GM12872 (cell line): ENCODE measurements at regions not wholly inside any gene's neighbourhood (a gene's known extent, or its start where the extent isn't known, plus 50 kb on each side); places are given as distances from the start of the nearest gene placed in this dataset.

Source experiments
- TF ChIP-seq, protein P1 (sequence below): IDR thresholded peaks from 3 replicates; pipeline ENCODE4 v1.5.1; 2011; ENCODE audit warnings: low read depth, mild to moderate bottlenecking, low read length, moderate library complexity; ENCODE audit not compliant: insufficient read depth

DNA sequence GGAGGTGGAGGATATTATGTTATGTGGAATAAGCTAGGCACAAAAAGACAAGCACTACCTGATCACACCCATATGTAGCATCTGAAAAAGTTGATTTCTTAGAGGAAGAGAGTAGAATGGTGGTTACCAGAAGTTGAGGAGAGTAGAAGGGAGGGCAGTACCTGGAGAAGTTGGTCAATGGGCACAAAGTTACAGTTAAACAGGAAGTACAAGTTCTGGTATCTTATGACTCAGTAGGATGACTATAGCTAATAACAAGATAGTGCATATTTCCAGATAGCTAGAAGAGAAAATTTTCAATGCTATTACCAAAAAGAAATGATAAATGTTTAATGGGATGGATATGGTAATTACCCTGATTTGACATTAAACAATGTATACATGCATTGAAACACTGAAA lies 686.7 kb downstream of the ISL1 start:
- TF ChIP-seq, protein P1, sequence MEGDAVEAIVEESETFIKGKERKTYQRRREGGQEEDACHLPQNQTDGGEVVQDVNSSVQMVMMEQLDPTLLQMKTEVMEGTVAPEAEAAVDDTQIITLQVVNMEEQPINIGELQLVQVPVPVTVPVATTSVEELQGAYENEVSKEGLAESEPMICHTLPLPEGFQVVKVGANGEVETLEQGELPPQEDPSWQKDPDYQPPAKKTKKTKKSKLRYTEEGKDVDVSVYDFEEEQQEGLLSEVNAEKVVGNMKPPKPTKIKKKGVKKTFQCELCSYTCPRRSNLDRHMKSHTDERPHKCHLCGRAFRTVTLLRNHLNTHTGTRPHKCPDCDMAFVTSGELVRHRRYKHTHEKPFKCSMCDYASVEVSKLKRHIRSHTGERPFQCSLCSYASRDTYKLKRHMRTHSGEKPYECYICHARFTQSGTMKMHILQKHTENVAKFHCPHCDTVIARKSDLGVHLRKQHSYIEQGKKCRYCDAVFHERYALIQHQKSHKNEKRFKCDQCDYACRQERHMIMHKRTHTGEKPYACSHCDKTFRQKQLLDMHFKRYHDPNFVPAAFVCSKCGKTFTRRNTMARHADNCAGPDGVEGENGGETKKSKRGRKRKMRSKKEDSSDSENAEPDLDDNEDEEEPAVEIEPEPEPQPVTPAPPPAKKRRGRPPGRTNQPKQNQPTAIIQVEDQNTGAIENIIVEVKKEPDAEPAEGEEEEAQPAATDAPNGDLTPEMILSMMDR = no peak

DNA sequence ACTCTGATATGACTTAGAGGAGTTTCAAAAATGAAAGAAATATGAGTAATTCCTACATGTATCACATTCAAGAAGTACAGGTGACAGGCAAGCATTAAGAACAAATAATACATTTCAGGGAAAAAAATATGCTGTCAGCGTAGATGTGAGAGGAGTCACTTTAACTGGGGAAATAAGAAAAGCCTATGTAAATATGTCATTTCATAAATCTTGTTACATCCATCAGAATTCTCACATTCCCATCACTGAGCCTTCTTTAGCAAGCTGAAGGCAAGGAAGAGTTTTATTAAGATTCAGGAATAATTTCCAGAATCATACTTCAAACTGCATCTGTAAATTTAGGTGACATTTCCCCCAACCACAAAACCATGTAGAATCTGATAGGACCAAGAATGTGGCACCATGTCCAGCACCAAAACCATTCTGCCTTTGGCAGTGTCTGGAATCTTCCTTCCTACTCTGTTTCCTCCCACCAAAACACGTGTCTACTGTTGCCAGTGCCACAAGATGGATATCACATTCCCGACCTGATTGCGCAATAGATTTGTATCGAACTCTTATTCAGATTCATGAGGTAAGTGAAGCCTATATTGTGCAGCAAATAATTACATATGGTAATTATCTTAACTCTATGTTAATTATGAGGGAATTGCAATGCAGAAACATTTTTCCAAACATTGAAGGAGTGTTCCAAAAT lies 690.9 kb downstream of the ISL1 start:
- TF ChIP-seq, protein P1 = no peak

DNA sequence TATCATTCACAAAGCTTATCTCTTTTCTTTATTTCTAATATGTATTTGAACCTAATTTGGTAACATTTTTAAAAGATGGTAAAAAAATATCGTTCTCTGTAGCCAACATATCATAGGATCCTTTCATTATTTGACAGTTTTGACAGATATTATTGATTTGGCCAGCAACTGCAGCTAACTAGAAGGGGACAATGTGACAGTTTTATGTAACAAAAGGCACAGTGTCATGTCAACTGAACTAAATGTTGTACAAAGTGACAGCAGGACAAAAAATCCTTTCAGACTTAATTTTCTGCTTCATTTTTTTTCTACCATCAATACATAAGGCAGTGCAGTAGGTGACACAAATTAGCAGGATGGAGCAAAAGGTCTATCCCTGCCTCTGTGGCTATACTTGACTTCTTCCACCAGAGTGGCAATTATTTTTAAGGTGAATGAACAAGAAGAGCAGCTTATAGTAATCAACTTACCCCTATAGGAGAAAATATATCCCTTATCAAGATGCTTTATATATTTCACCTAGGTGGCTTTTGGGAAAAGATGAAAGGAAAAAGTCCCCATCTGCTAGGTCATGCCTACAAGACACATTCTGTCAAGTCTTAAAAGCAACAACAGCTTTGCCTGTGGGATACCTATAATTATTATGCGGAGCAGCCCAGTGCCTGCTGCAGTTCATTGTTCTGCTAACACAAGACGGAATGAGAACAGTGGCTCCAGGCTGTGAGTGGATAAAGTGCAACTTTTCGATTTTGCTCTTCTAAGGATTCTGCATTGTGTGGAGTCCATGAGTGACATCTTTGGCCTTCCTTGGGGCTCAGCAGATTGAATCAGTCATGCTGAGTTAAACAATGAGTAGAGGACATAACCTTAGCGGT lies 694.9 kb downstream of the ISL1 start:
- TF ChIP-seq, protein P1 = no peak

DNA sequence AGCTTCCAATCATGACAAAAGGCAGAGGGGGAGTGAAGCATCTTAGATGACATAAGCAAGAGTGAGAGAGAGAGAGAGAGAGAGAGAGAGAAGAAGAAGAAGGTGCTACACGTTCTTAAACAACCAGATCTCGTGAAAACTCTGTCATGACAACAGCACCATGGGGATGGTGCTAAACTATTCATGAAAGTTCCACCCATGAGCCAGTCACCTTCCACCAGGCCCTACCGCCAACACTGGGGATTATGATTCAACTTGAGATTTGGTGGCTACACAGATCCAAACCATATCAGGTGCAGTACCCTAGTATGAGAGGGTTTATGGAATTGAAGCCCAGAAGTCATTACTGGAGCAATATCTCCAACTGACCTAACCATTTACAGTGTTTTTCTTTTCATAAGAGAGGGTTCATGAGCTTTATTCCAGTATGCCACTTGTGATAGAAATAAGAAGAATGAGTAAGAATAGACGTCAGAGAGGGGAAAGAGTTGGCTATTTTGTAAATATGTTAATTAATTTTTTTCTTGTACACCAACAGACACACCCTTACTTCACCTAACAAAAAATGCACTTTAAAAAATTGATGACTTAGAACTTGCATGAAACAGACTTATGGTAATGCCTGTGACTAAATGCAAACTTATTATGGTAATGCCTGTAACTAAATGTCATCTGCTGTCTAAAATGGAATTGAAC lies 680.4 kb upstream of the ITGA1 start:
- TF ChIP-seq, protein P1 = no peak

DNA sequence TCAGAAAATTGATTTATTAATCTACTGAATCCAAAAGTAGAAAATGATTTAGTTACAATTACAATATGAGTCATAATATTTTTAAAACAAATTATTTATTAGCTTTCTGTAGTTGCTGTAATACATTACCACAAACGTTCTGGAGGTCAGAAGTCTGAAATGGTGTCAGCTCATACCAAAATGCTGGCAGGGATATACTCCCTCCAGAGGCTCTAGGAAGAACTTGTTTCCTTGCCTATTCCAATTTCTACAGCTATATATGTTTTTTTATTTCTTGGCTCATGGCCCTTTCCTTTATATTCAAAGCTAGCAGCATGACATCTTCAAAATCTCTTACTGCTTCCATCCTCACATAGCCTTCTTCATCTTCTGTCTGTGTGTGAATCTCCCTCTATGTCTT lies 667.9 kb upstream of the ITGA1 start:
- TF ChIP-seq, protein P1 = no peak

DNA sequence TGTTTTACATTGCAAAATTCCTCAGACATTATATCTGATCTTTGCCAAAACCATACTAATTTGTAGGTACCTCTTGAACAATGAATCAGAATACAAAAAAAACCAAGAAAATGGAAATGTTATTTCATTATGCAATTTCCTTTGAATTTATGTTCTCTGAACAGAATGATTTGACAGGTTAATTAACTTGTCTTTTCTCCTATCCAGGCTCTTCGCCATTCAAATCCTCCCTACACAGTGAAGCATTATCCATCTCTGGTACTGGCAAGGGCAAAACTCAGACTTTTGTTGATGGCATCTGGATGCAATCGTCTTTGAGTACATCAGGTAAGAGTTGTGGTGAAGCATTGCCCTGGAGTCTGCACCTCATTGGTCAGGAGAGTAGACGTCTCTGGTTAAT lies 655.7 kb upstream of the ITGA1 start:
- TF ChIP-seq, protein P1 = no peak

DNA sequence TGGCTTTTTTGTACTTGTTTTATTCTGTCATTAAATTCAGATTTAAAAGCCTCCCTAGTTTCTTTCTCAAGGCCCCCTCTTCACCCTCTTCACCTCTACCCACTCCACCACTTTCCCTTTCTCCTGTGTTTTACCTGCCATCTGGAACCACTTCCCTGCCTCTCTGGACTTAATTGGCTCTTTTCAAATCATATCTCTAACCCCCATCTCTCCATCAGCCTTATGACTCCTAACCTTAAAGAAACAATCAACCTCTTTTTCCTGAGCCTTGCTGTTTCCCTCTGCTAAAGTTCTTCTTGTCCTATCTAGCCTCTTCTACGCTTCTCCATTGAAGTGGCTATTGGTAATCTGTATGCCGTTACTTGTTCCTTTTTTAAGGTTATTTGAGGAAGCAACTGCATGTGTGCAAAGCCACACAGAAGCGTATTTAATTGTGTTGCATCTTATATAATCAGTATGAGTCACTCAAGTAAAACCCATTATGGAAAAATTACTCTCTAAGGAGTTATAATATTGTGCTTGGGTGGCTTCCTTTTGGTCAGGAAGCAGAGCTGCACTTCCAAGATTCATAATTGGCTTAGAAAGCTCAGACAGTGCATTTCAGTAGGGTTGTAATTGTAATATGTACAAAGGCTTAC lies 653.6 kb upstream of the ITGA1 start:
- TF ChIP-seq, protein P1 = no peak
